Astrocyte of the cerebellum (primary cell): ENCODE measurements at regions not wholly inside any gene's neighbourhood (a gene's known extent, or its start where the extent isn't known, plus 50 kb on each side); places are given as distances from the start of the nearest gene placed in this dataset.

ENCODE experiments used
- DNase-seq: peaks from one replicate; pipeline ENCODE4 v3.0.0-alpha.2; 2011; ENCODE audit warnings: low read depth
- H3K4me3 ChIP-seq: 2 replicates; pipeline ENCODE4 v1.5.1; 2011; ENCODE audit warnings: mild to moderate bottlenecking, low read depth, low read length, moderate library complexity
- CTCF ChIP-seq: IDR thresholded peaks from 2 replicates; pipeline ENCODE4 v1.5.1; 2012; ENCODE audit warnings: low read length, low read depth, moderate library complexity, mild to moderate bottlenecking; ENCODE audit errors: missing control alignments
- in situ Hi-C: cut with HindIII; loops from 2 replicates; pipeline ENCODE4 v1.10.0; 2017; ENCODE audit warnings: low sequenced_read_pairs

GRCh38 chr11:134784046-134784445 is 372.0 kb upstream of the B3GAT1 start:
- in situ Hi-C loops = no loop called here
- no peak for DNase-seq
- no peak for TF ChIP-seq CTCF

GRCh38 chr11:134783234-134783633 is 371.2 kb upstream of the B3GAT1 start:
- no peak for DNase-seq
- no peak overlapping the region for H3K4me3 ChIP-seq
- in situ Hi-C loops = no loop called here
- no peak for TF ChIP-seq CTCF

More at GRCh38 chr11:134784046-134784445, 372.0 kb upstream of the B3GAT1 start:
- no peak overlapping the region for H3K4me3 ChIP-seq

GRCh38 chr11:134781380-134781866 is 369.4 kb upstream of the B3GAT1 start:
- no peak for DNase-seq
- TF ChIP-seq CTCF = no peak
- no peak overlapping the region for H3K4me3 ChIP-seq
- in situ Hi-C loops = no loop called here

GRCh38 chr11:134780486-134781147 is 368.6 kb upstream of the B3GAT1 start:
- DNase-seq = no peak
- in situ Hi-C loops = no loop called here
- no peak for TF ChIP-seq CTCF
- H3K4me3 ChIP-seq = no peak overlapping the region

GRCh38 chr11:134779179-134779578 is 367.1 kb upstream of the B3GAT1 start:
- no peak overlapping the region for H3K4me3 ChIP-seq
- in situ Hi-C loops = no loop called here
- no peak for DNase-seq
- TF ChIP-seq CTCF = no peak

GRCh38 chr11:134768463-134768862 is 356.4 kb upstream of the B3GAT1 start:
- no peak overlapping the region for H3K4me3 ChIP-seq
- no peak for TF ChIP-seq CTCF
- in situ Hi-C loops = no loop called here
- DNase-seq = no peak
